ENCODE measurements at regions not wholly inside any gene's neighbourhood (a gene's known extent, or its start where the extent isn't known, plus 50 kb on each side); places are given as distances from the start of the nearest gene placed in this dataset.

DNA sequence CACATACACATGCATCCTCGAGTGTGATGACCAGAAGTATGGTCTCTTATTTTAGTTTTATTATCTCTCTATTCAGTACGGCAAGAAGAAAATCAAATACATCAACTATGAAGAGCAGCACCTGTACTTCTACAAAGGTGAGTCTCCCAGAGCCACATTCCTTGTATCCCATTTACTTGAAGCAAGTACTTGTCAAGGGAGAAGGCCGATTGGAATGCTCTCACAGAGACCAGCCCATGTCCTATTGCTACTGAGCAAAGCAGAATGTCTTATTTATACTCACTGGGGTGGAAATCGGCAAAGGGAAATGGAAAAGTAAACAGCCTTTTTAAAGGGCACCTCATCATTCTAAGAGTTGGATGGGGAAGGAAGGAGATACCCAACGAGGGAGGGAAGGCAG lies 72.6 kb upstream of the OR5AK2 start:
- DNase-seq, result peak in 1 of 4 donors; percentile 15
- Histone ChIP-seq H3K4me1 (no peaks in the 10 kb centered on the region), H3K36me3 (no peaks in the 10 kb centered on the region), H3K4me3 (no peak overlapping the region), H3K27ac (no peak overlapping the region), H3K9me3 (peaks cover 0 to 4% of the 10 kb centered on the region in 2 donors), H3K27me3 (no peaks in the 10 kb centered on the region)
- ATAC-seq, result peak; percentile 92
- intact Hi-C loops (cut with DNase I), result no loop called here
- TF ChIP-seq, protein P1, sequence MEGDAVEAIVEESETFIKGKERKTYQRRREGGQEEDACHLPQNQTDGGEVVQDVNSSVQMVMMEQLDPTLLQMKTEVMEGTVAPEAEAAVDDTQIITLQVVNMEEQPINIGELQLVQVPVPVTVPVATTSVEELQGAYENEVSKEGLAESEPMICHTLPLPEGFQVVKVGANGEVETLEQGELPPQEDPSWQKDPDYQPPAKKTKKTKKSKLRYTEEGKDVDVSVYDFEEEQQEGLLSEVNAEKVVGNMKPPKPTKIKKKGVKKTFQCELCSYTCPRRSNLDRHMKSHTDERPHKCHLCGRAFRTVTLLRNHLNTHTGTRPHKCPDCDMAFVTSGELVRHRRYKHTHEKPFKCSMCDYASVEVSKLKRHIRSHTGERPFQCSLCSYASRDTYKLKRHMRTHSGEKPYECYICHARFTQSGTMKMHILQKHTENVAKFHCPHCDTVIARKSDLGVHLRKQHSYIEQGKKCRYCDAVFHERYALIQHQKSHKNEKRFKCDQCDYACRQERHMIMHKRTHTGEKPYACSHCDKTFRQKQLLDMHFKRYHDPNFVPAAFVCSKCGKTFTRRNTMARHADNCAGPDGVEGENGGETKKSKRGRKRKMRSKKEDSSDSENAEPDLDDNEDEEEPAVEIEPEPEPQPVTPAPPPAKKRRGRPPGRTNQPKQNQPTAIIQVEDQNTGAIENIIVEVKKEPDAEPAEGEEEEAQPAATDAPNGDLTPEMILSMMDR (IDR thresholded peaks at IDR 0.05), result no peak

DNA sequence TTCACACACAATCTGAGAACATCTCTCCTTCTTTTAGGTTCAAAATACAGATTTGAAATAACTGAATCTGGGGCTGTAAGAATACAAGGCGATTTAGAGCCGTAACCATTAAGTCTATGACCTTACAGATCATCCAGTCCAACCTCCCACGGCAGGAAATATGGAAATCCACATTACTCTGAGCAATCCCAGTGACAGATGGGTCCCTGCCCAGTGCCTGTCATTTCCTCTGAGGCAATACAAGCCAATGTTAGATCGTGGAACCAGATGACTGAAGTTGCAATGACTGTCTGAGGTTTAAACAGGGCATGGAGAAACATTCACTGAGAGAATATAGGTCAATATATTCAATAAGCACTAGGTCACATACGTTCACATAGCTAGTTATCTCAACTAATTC lies 77.4 kb upstream of the OR5AK2 start:
- TF ChIP-seq, protein P1 (IDR thresholded peaks at IDR 0.05), result no peak
- Histone ChIP-seq H3K27me3 (no peaks in the 10 kb centered on the region), H3K4me1 (no peaks in the 10 kb centered on the region), H3K36me3 (no peaks in the 10 kb centered on the region), H3K27ac (no peak overlapping the region), H3K9me3 (no peaks in the 10 kb centered on the region), H3K4me3 (no peak overlapping the region)
- intact Hi-C loops (cut with DNase I), result no loop called here
- ATAC-seq, result no peak
- no peak for DNase-seq

DNA sequence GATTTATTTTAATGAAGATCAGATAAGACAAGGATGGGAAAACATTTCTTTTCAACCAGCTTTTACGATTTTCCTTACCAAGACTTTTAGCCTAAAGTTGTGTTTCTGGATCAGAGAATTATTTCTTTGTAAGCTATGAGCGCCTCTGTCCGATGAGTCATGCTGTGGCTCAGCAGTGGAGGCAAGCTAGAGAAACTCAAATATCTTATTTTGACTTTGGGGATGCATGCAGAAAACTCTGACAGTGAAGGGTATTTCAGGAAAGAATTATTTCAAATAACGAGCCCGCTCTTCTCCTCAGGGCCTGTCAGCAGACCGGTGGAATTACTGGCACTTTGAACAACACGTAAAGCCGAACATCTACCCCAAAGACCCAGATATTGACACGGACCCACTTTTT lies 77.9 kb upstream of the OR5AK2 start:
- intact Hi-C loops (cut with DNase I), result no loop called here
- Histone ChIP-seq H3K27ac (no peak overlapping the region), H3K36me3 (no peaks in the 10 kb centered on the region), H3K9me3 (no peaks in the 10 kb centered on the region), H3K27me3 (no peaks in the 10 kb centered on the region), H3K4me1 (no peaks in the 10 kb centered on the region), H3K4me3 (no peak overlapping the region)
- TF ChIP-seq, protein P1 (IDR thresholded peaks at IDR 0.05), result no peak
- ATAC-seq (no peak), DNase-seq (no peak)

DNA sequence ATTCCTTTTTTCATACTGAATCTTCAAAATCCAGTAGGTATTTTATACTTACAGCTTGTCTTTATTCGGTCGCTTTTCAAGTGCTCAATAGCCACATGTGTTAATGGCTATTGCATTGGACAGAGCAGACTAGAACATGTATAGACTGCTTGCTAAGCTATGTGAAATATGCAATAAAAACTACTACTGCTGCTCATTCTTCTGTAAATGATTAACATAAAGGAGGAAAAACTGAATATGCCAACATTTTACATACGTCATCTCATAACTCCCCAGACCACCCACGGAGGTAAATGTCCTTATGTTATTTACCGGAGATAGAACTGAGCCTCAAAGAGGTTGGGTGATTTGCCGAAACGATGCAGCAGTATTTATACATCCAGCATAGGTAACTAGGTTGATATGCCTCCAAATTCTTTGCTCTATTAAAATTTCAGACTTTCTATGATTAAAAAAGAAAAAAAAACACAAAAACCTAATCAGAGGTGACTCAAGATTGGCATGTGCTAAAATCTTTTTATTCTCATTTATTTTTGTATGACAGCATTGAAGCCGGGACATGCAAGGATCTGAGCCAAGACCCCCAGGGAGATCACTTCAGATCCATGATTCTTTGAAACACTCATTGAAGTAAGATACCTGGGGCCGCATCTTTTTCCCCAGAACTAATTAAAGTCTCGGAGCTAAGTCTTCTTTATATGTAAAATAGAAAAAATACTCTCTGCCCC lies 78.5 kb upstream of the OR5AK2 start:
- Histone ChIP-seq H3K9me3 (no peaks in the 10 kb centered on the region), H3K4me1 (no peaks in the 10 kb centered on the region), H3K4me3 (no peak overlapping the region), H3K27me3 (no peaks in the 10 kb centered on the region), H3K36me3 (no peaks in the 10 kb centered on the region), H3K27ac (no peak overlapping the region)
- intact Hi-C loops (cut with DNase I), result no loop called here
- TF ChIP-seq, protein P1 (IDR thresholded peaks at IDR 0.05), result no peak
- no peak for ATAC-seq
- peak in 1 of 4 donors; percentile 14 for DNase-seq

DNA sequence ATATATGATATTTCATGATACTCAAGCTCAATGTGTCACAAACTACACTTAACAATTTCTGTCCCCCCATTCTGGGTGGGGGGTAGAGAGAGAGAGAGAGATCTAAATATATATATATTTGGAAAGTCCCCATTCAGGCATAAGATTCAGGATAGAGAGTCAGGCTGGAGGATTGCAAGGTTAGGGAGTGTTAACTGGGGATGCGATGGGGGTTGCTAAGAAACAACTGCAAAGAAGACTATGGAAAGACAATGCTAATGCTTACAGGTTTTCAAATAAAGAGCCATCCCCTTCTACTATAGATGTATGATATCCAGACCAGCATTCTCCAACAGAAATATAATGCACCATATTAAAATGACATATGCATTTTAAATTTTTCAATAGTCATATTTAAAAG lies 79.2 kb upstream of the OR5AK2 start:
- Histone ChIP-seq H3K27ac (no peak overlapping the region), H3K9me3 (no peaks in the 10 kb centered on the region), H3K4me3 (no peak overlapping the region), H3K27me3 (no peaks in the 10 kb centered on the region), H3K4me1 (no peaks in the 10 kb centered on the region), H3K36me3 (no peaks in the 10 kb centered on the region)
- TF ChIP-seq, protein P1 (IDR thresholded peaks at IDR 0.05), result no peak
- intact Hi-C loops (cut with DNase I), result no loop called here
- DNase-seq (no peak), ATAC-seq (no peak)
